C4-2B (cell line): ENCODE measurements at regions not wholly inside any gene's neighbourhood (a gene's known extent, or its start where the extent isn't known, plus 50 kb on each side); places are given as distances from the start of the nearest gene placed in this dataset.

Experiments
- CTCF ChIP-seq: fragments of 450-650 bp; conservative IDR thresholded peaks from 2 replicates; pipeline ENCODE4 v1.5.1; 2017; ENCODE audit warnings: mild to moderate bottlenecking
- ZFX ChIP-seq: fragments of 450-650 bp; IDR thresholded peaks from 2 replicates; pipeline ENCODE4 v1.6.1; 2017

GRCh38 chr10:4011136-4011812, 226.3 kb upstream of the KLF6 start:
- no peak for TF ChIP-seq CTCF
- no peak for TF ChIP-seq ZFX
